Heart right ventricle (tissue), 16 donors: ENCODE measurements at regions not wholly inside any gene's neighbourhood (a gene's known extent, or its start where the extent isn't known, plus 50 kb on each side); places are given as distances from the start of the nearest gene placed in this dataset.

Experiments used
- ATAC-seq, 8 donors: fragments of 200-7000 bp; cut with Tn5 transposase; one replicate each; pipeline ENCODE4 v1.9.1; 2020; ENCODE audit warnings: mild to moderate bottlenecking in 8 of 8, moderate library complexity in 8 of 8, moderate number of reproducible peaks in 1 of 8
- DNase-seq, 2 donors: peaks; one replicate each; pipeline ENCODE4 v3.0.0-alpha.2; 2020
- H3K27ac ChIP-seq, 10 donors: fragments of 200-600 bp; sonication (generic) in 2 of 10; one replicate each; pipeline versions ENCODE4 v1.5.0 to v1.8.0; 2020 to 2022; ENCODE audit warnings: mild to moderate bottlenecking in 3 of 10
- H3K27me3 ChIP-seq, 7 donors: fragments of 200-600 bp; one replicate each; pipeline ENCODE4 v1.8.0; 2021 to 2022; ENCODE audit warnings: mild to moderate bottlenecking in 2 of 7
- H3K36me3 ChIP-seq, 9 donors: fragments of 200-600 bp; sonication (generic) in 1 of 9; one replicate each; pipeline versions ENCODE4 v1.5.0 to v1.8.0; 2020 to 2022; ENCODE audit warnings: mild to moderate bottlenecking in 2 of 9
- H3K4me1 ChIP-seq, 9 donors: fragments of 200-600 bp; sonication (generic) in 1 of 9; one replicate each; pipeline versions ENCODE4 v1.5.0 to v1.8.0; 2020 to 2022; ENCODE audit warnings: mild to moderate bottlenecking in 4 of 9
- H3K4me3 ChIP-seq, 10 donors: fragments of 200-600 bp; sonication (generic) in 2 of 10; one replicate each; pipeline versions ENCODE4 v1.5.0 to v1.8.0; 2020 to 2022; ENCODE audit warnings: mild to moderate bottlenecking in 7 of 10, moderate library complexity in 2 of 10
- H3K9me3 ChIP-seq, 11 donors: fragments of 200-600 bp in 10 of 11; sonication (generic) in 2 of 11; one replicate each; pipeline versions ENCODE4 v1.5.0 to v1.8.0; 2013 to 2022; ENCODE audit warnings: mild to moderate bottlenecking in 2 of 11, control low read depth in 1 of 11, moderate library complexity in 1 of 11
- CTCF ChIP-seq, 9 donors: fragments of 200-600 bp; sonication (generic) in 2 of 9; IDR thresholded peaks; one replicate each; pipeline versions ENCODE4 v1.5.0 to v1.8.0; 2021 to 2022; ENCODE audit warnings: antibody characterized with exemption in 9 of 9, mild to moderate bottlenecking in 5 of 9, moderate library complexity in 1 of 9
- WGBS, 2 donors: extraction: QIAGEN DNeasy Blood & Tissue Kit; methylation state at CpG; one replicate each; pipeline ENCODE4 v1.1.7; 2013; ENCODE audit warnings: inconsistent platforms in 1 of 2; 5-methylcytosine and 5-hydroxymethylcytosine counted together
- intact Hi-C, 10 donors: fragments of 100-400 bp; cut with DNase I; formaldehyde crosslinking; loops; one replicate each; pipeline versions ENCODE4 v1.11.1 to v1.14.2; 2022
- donor health status: Arrhythmogenic right ventricular cardiomyopathy.
- donor health status: ischemic (EF 13 %, LVEDD 7.1; RV severe dilation, severe dysfunction).
- donor health status: healthy with polysubstance abuse.
- donor health status: DM: no; HTN: yes; CAD: no.
- donor health status: DM: no; HTN: no; CAD: no.
- donor health status: ischemic (EF 25% LVEDD 6.9; RV normal size, moderate dysfunction).
- donor health status: ischemic (EF 25% LVEDD 5.7; RV mildly dilated, moderate dysfunction).
- donor health status: healthy.
- donor health status: DM: yes; HTN: yes; CAD: no.
- donor health status: Ischemic cardiomyopathy.
- donor health status: ischemic (EF 35%, LVEDD 5.7; RV mildly dilated, moderate dysfunction).
- donor health status: nonischemic (EF 11% LVEDD 7.7; RV severe dilation, severe dysfunction).
- donor health status: DM: yes; HTN: yes; CAD: no.
- donor health status: PGD.
- donor health status: ischemic (EF 29% LVEDD 5.4; RV normal size, mild dysfunction).
- donor health status: nonischemic (EF 23%, LVEDD 6.1; RV moderate dilation, normal function).

- intact Hi-C loops: loop anchor here in 6 of 10 donors (5.0 to 10.0 kb wide), 4 partner anchors 227 to 362 kb away; no protein-coding TSS in a partner anchor
- H3K27ac ChIP-seq: no peak overlapping the region
- no peak for ATAC-seq
Measured at GRCh38 chrX:30504309-30504708, 73.3 kb downstream of the TASL start.

GRCh38 chrX:30495468-30495867, 82.1 kb downstream of the TASL start:
- DNase-seq (no peak), ATAC-seq (no peak)
- Histone ChIP-seq H3K9me3 (no peaks in the 10 kb centered on the region), H3K4me1 (no peaks in the 10 kb centered on the region), H3K4me3 (no peak overlapping the region), H3K36me3 (no peaks in the 10 kb centered on the region), H3K27ac (no peak overlapping the region), H3K27me3 (peaks cover 0 to 7% (median 0%) of the 10 kb centered on the region in 7 donors)
- WGBS, 2 donors: 59 to 75% methylated on average over 1 of the region's 1 CpG
- TF ChIP-seq CTCF (IDR thresholded peaks at IDR 0.05): no peak
- intact Hi-C loops: loop anchor here in 2 of 10 donors (10.0 kb wide), 1 partner anchor 221 kb away; no protein-coding TSS in a partner anchor

More at GRCh38 chrX:30504309-30504708, 73.3 kb downstream of the TASL start:
- WGBS, 2 donors: 0% methylated on average over 2 of the region's 2 CpGs
- H3K9me3 ChIP-seq: peaks cover 0 to 7% (median 0%) of the 10 kb centered on the region in 11 donors
- TF ChIP-seq CTCF (IDR thresholded peaks at IDR 0.05): peak in 8 of 9 donors; percentile 4 to 58 (median 46)
- DNase-seq: no peak
- no peaks in the 10 kb centered on the region for H3K4me1 ChIP-seq
- no peak overlapping the region for H3K4me3 ChIP-seq
- peaks cover 0 to 30% (median 0%) of the 10 kb centered on the region in 7 donors for H3K27me3 ChIP-seq
- no peaks in the 10 kb centered on the region for H3K36me3 ChIP-seq

GRCh38 chrX:30493348-30493747, 84.2 kb downstream of the TASL start:
- Histone ChIP-seq H3K36me3 (no peaks in the 10 kb centered on the region), H3K27ac (no peak overlapping the region), H3K27me3 (peaks cover 0 to 17% (median 0%) of the 10 kb centered on the region in 7 donors), H3K9me3 (no peaks in the 10 kb centered on the region), H3K4me1 (no peaks in the 10 kb centered on the region), H3K4me3 (no peak overlapping the region)
- TF ChIP-seq CTCF (IDR thresholded peaks at IDR 0.05): no peak
- intact Hi-C loops: loop anchor here in 2 of 10 donors (10.0 kb wide), 1 partner anchor 219 kb away; no protein-coding TSS in a partner anchor
- no peak for ATAC-seq
- no peak for DNase-seq
- 50 to 84% methylated on average over 1 of the region's 1 CpG for WGBS, 2 donors

GRCh38 chrX:30489323-30489722, 88.2 kb downstream of the TASL start:
- TF ChIP-seq CTCF (IDR thresholded peaks at IDR 0.05): no peak
- intact Hi-C loops: no loop called here
- Histone ChIP-seq H3K4me3 (no peak overlapping the region), H3K36me3 (no peaks in the 10 kb centered on the region), H3K4me1 (no peaks in the 10 kb centered on the region), H3K9me3 (no peaks in the 10 kb centered on the region), H3K27me3 (peaks cover 0 to 18% (median 0%) of the 10 kb centered on the region in 7 donors), H3K27ac (no peak overlapping the region)
- DNase-seq (no peak), ATAC-seq (no peak)
- 69 to 81% methylated on average over 2 of the region's 2 CpGs for WGBS, 2 donors
